GM12875 (cell line): ENCODE measurements at regions not wholly inside any gene's neighbourhood (a gene's known extent, or its start where the extent isn't known, plus 50 kb on each side); places are given as distances from the start of the nearest gene placed in this dataset.

Source experiments
- H3K4me3 ChIP-seq: one replicate; pipeline ENCODE4 v1.5.1; 2011; ENCODE audit warnings: low read depth, low read length, control low read depth
- TF ChIP-seq, protein P1 (sequence below): IDR thresholded peaks from 2 replicates; pipeline ENCODE4 v1.5.1; 2011; ENCODE audit warnings: low read depth, mild to moderate bottlenecking, control low read depth, inconsistent platforms, low read length, moderate library complexity, borderline replicate concordance; ENCODE audit not compliant: insufficient read depth

DNA sequence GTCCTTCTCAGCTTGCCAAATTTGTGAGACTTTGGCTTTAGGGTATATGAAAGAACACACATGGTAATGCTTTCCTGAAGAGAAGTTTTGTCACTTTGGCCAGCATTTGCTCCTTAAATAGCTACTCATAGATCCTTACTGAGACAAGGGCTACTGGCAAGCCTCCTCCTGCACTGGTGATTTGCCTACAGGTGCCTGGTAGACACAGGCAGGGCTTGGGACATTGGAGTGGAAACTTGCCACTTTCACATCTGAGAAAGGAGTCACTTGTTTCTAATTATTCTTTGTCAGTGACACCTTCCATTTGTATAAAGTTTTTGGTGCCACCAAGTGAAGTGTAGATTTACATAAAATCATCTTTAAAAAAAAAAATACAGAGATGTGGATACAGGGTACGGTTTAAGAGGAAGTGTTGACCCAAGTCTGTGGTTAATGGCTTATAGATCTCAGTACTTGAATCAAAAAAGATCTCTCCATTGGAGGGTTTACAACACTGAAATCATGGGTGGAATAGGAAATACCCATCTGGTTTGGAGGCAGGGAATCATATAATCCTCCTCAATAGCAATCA is 132.8 kb upstream of the GADL1 start:
- H3K4me3 ChIP-seq: no peak overlapping the region
- TF ChIP-seq, protein P1, sequence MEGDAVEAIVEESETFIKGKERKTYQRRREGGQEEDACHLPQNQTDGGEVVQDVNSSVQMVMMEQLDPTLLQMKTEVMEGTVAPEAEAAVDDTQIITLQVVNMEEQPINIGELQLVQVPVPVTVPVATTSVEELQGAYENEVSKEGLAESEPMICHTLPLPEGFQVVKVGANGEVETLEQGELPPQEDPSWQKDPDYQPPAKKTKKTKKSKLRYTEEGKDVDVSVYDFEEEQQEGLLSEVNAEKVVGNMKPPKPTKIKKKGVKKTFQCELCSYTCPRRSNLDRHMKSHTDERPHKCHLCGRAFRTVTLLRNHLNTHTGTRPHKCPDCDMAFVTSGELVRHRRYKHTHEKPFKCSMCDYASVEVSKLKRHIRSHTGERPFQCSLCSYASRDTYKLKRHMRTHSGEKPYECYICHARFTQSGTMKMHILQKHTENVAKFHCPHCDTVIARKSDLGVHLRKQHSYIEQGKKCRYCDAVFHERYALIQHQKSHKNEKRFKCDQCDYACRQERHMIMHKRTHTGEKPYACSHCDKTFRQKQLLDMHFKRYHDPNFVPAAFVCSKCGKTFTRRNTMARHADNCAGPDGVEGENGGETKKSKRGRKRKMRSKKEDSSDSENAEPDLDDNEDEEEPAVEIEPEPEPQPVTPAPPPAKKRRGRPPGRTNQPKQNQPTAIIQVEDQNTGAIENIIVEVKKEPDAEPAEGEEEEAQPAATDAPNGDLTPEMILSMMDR: no peak

DNA sequence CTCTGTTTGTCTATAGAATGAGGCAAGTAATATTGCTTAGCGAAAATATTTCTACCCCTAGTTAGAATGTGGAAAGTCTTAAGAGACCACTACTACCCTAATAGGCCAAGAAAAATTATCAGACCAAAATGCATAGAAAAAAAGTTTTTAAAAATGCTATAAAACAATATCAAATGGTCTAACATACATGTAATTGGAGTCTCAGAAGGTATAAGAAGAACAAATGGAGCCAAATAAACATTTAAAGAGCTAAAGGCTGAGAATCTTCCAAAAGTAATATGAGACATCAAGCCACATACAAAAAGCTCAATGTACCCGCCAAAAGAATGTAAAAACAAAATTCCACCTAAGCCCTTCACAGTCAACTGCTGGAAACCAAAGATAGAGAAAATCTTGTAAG is 133.5 kb upstream of the GADL1 start:
- TF ChIP-seq, protein P1: no peak
- no peak overlapping the region for H3K4me3 ChIP-seq

DNA sequence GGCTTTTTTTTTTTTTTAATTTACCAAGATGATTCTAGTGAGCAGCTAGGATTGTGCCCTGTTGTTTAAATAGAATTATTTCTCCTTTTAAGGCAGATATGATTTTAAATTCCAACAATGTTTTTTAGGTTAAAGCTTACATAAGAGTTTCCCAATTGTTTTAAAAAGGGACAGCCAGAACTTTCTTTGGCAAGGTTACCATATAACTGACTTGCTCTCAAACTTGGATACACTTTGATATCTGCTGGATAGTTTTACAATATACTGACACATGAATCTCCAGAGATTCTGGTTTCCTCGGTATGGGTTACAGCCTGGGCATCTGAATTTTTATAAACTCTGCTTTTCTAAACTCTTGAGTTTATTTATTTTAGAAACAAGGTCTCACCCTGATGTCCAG is 134.3 kb upstream of the GADL1 start:
- no peak overlapping the region for H3K4me3 ChIP-seq
- TF ChIP-seq, protein P1: no peak

DNA sequence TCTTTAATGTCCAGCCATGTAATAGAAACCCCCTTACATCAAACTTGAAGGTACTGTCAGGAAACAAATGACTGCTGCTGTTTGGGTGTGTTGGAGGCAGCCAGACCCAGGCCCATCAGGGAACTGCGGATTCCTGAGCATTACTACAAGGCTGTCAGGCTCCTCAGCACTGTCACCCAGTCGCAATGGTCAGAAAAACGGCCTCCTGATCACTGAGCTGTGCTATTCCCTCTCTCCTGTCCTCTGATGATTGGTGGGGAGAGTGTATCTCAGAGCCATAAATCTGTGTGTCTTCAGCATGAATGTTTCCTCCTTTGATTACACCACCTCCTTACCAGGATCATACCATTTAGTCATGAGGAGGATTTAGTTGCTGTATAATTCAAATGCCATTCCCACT is 135.2 kb upstream of the GADL1 start:
- TF ChIP-seq, protein P1: no peak

DNA sequence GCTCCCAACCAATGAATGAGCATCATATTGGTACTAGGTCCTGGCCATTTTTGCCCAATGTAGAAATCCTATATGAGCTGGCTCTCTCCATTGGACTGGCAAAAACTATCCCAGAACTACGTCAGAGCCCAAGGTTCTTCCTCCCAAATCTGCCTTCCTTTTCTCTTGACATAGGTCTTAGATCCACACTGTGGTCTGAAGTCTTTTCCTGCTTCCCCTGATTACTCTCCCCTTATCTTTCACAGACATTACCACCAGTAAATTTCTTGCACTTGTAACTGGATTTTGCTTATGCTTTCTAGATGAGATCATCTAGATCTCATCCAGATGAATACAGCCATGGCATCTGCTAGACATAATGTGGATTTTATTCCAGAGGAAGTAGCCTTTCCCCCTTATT is 141.2 kb upstream of the GADL1 start:
- H3K4me3 ChIP-seq: no peak overlapping the region
- TF ChIP-seq, protein P1: no peak

More for the DNA sequence above, 135.2 kb upstream of the GADL1 start:
- H3K4me3 ChIP-seq: no peak overlapping the region

DNA sequence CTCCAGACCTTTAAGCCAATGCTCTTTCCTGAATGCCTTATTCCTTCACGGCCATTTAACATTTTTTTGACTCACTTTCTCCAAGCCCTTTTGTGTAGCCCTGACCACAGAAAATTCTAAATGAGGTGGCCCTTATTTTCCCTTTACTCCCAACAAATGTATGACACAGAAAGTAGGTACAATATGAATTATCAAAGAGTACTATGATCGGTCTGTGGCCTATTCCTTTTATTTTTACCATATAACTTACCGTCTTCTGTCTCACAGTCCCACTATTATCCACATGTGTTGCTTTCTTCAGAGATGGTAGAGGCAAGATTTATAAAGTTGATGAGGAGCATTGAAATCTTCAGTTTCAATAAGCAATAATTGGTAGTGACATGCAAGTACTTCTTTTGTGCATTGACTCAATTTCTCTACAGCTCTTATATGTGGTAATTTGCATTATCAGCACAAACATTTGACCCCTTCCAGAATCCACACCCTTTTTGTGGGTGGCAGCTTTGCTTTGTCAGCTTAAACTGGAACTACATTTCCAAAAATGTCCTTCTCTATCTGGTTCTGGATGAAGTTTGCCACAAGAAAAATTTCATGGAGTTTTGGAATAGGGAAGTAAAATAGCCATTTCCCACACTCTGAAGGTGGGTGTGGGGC is 143.8 kb upstream of the GADL1 start:
- H3K4me3 ChIP-seq: no peak overlapping the region
- TF ChIP-seq, protein P1: no peak

DNA sequence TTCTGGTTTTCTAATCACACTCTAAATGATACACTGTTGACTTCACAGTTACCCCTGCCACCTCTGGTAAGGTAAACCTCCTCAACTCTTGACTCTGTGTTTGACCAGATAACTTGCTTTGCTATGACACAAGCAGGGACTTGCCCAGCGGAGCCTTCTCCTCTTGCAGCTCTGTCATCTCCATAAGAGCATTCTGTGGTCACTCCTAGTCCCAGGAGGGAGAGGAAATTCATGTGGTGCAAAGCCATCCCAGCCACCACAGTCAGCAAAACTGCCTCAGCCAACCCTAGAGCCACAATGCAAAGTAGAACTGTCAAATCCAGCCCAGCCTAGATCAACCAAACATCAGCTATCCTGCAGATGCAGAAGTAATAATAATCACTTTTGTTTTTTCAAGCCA is 144.7 kb upstream of the GADL1 start:
- no peak overlapping the region for H3K4me3 ChIP-seq
- TF ChIP-seq, protein P1: no peak
